ENCODE measurements at regions not wholly inside any gene's neighbourhood (a gene's known extent, or its start where the extent isn't known, plus 50 kb on each side); places are given as distances from the start of the nearest gene placed in this dataset.

- Histone ChIP-seq H4K5ac (ENCODE audit: insufficient read length, low read depth, low read length) (no peak overlapping the region), H3K56ac (replicated peaks; ENCODE audit: insufficient read length, low read depth, low read length) (no peak overlapping the region), H3K4ac (replicated peaks; ENCODE audit: insufficient read length, low read depth, low read length) (no peak overlapping the region), H2BK5ac (ENCODE audit: low read depth, low read length) (no peak overlapping the region), H3K79me2 (ENCODE audit: control insufficient read depth in 1 of 2, insufficient read depth in 2 of 2, low read length in 2 of 2) (no peaks in the 10 kb centered on the region), H4K20me1 (replicated peaks in 1 of 2; ENCODE audit: control insufficient read depth in 1 of 2, insufficient read depth in 2 of 2, low read length in 2 of 2) (no peaks in the 10 kb centered on the region), H3K23ac (ENCODE audit: insufficient read length) (no peak overlapping the region), H3K14ac (ENCODE audit: insufficient read length) (no peak overlapping the region), H3K23me2 (ENCODE audit: low read depth, low read length) (no peaks in the 10 kb centered on the region), H2BK20ac (ENCODE audit: low read length) (no peak overlapping the region), H2AFZ (ENCODE audit: low read length) (no peak overlapping the region), H3K27ac (ENCODE audit: low read depth, low read length) (no peak overlapping the region), H3K4me1 (replicated peaks in 1 of 4; ENCODE audit: control insufficient read depth in 3 of 4, insufficient read depth in 4 of 4, low read length in 3 of 4) (no peaks in the 10 kb centered on the region), H3K9me3 (ENCODE audit: insufficient read depth in 2 of 2, low read depth in 1 of 2, low read length in 1 of 2) (no peaks in the 10 kb centered on the region), H3K79me1 (ENCODE audit: low read depth, low read length) (no peaks in the 10 kb centered on the region), H2BK120ac (replicated peaks; ENCODE audit: low read depth, low read length) (no peak overlapping the region), H3K18ac (ENCODE audit: extremely low read depth, low read length) (no peak overlapping the region), H4K91ac (replicated peaks; ENCODE audit: insufficient read length, low read length) (no peak overlapping the region), H3K27me3 (replicated peaks in 1 of 4; ENCODE audit: control insufficient read depth in 3 of 4, extremely low read depth in 1 of 4, insufficient read depth in 3 of 4, low read length in 3 of 4) (no peaks in the 10 kb centered on the region), H2AK5ac (ENCODE audit: low read depth, low read length) (no peak overlapping the region), H2BK15ac (ENCODE audit: low read length) (no peak overlapping the region), H3K4me3 (ENCODE audit: extremely low read depth in 1 of 4, insufficient read depth in 2 of 4, low read depth in 3 of 4, low read length in 4 of 4) (no peak overlapping the region), H3K4me2 (ENCODE audit: insufficient read depth in 1 of 2, low read depth in 2 of 2, low read length in 2 of 2) (no peak overlapping the region), H3K36me3 (ENCODE audit: control insufficient read depth in 2 of 4, insufficient read depth in 4 of 4, low read length in 3 of 4) (no peaks in the 10 kb centered on the region), H3K9ac (replicated peaks in 1 of 4; ENCODE audit: extremely low read depth in 1 of 4, low read depth in 3 of 4, low read length in 3 of 4) (no peak overlapping the region), H4K8ac (ENCODE audit: extremely low read depth, insufficient read depth, low read length) (no peak overlapping the region), H2BK12ac (ENCODE audit: low read depth, low read length) (no peak overlapping the region)
- FAIRE-seq (no peak), DNase-seq (ENCODE audit: low read depth in 1 of 2, low spot score in 2 of 2) (no peak)
- WGBS, 2 experiments (ENCODE audit: extremely low coverage in 1 of 2, insufficient coverage in 1 of 2, insufficient read length in 1 of 2, insufficient replicate concordance in 2 of 2, low coverage in 1 of 2, low lambda C conversion rate in 2 of 2, missing lambda C conversion rate in 1 of 2), result 77% methylated on average over 3 of the region's 3 CpGs; no CpG with 5 or more reads in 1 of the 2 experiments
- ChIA-PET POLR2A (ENCODE audit: partially characterized antibody) (no interaction called here), CTCF (ENCODE audit: partially characterized antibody) (no interaction called here)
- TF ChIP-seq RBBP5 (IDR thresholded peaks at IDR 0.05; ENCODE audit: borderline replicate concordance, low read depth, low read length) (no peak), EZH2 (IDR thresholded peaks at IDR 0.05; ENCODE audit: low read depth, low read length, severe bottlenecking) (no peak), KDM1A (IDR thresholded peaks at IDR 0.05; ENCODE audit: borderline replicate concordance, low read length) (no peak)
These were observed 123.4 kb upstream of the ADGRL4 start for GRCh38 chr1:79129914-79130313.

Data from H1 (cell line).